ENCODE measurements at regions not wholly inside any gene's neighbourhood (a gene's known extent, or its start where the extent isn't known, plus 50 kb on each side); places are given as distances from the start of the nearest gene placed in this dataset.

DNA sequence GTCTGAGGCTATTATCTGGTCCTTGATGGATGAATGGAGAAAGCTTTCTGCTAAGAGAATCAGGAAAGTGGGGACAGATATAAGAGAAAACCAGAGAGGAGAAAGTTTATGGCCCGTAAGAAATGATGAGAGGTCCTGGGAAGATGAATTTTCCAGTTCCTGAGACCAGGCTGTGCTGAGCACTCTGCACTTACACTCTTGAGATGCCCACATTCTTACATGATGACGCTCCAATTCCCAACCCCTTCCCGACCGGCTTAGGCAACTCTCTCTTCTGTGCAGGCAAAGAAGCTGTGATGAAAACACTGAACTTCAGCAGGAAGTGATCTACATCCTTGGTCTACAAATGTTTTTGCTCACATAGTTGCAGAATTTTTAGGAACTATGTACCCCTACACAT is 417.0 kb downstream of the ARHGEF28 start:
- DNase-seq = no peak

DNA sequence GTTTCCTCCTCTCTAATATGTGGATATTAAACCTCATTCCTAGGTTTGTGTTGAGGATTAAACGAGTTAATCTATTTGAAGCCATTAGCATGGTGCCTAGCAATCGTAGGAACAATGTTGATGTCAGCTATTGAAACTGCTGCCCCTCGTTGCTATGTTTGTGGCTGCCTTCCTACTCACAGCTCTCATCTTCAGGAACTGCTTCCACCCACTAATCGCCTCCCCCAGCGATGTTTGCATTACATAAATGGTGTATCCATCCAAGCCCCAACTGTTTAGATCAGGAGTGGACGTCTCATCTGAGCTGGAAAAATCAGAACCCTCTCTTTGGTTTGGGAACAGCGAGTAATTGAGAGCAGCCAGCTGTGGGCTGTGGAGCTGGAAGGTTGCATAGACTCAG is 416.6 kb downstream of the ARHGEF28 start:
- DNase-seq = no peak

DNA sequence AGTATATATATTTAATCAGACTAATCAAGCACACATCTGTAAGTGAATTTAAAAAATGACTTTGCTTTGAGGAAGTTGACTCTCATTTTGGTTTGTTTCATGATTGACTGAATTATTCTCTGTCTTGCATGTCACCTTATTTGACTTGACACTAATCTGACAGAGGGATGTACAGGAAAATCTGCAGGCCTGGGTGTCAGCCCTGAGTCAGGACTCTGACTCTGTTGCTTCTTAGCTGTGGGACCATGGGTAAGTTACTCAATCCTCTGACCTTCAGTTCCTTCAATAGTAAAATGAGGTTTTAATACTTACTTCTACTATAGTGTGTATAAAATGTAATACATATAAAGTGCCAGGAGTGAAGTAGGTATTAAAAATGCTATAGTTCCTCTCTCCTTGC is 415.9 kb downstream of the ARHGEF28 start:
- DNase-seq = no peak

DNA sequence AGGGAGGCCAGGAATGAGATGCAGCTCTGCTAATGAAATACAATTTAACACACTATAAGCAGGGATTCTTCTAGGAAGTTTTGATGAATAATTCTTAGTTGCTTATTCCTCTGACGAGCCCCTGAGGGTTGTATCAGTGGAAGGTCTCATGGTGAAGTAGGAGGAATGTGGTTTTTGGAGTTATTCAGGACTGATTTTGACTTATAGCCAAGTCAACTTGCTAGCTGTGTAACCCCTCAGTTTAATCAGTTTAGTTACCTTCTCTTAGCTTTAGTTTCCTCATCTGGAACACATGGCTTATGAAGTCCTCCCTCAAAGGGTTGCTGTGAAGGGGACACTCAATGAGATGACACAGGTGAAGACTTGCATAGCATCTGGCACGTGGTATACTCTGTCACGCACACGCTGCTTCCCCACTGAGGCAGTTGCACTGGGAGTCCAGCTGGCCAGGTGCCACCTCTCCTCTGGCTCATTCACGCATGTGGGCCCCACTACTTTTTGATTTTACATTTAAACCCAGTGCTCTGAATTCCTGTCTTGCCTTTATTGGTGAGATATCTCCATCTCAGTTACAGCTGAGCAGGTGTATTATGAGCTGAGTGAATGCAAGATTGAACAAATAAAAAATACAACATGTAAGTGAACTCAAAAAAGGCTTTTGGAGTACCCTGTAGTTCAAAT is 415.0 kb downstream of the ARHGEF28 start:
- no peak for DNase-seq

DNA sequence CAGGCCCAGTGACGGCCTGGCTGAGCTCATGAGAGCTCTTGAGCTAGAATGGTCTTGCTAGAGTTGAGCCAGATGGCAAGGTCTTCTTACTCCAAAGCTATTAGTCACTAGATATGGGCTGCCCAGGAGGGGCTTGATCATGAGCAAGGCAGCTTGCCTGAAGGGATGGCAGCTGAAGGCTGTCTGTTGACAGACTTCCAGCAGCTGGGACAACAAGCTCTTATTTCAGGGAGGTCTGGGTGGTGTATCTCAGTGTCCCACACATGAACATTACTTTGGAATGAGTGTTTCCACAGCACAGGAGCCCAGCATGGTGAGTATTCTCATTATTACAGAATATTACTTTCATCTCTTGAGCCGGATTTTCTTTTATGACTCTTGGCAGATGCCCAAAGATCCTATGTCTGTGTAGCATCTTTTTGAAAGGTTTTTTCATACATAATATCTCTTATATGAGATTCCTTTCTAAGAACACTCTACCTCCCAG is 414.1 kb downstream of the ARHGEF28 start:
- DNase-seq = no peak

DNA sequence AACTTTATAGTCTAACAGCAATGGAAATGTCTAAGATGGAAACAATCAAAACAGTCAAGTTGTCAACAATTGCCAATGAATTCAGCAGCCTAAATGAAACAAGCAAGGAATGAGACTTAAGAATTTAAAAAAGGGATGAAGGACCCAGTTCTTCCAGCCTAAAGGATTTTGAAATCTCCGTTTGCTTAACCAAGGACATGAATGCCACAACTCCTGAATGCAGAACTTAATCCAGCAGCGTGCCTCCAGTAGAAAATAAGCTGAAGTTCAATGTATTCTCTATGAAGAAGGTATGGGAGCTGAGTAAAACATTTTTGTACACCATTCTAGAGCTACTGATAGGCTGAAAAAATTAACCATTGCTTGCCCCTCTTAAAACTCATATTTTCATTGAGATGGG is 411.3 kb downstream of the ARHGEF28 start:
- no peak for DNase-seq

DNA sequence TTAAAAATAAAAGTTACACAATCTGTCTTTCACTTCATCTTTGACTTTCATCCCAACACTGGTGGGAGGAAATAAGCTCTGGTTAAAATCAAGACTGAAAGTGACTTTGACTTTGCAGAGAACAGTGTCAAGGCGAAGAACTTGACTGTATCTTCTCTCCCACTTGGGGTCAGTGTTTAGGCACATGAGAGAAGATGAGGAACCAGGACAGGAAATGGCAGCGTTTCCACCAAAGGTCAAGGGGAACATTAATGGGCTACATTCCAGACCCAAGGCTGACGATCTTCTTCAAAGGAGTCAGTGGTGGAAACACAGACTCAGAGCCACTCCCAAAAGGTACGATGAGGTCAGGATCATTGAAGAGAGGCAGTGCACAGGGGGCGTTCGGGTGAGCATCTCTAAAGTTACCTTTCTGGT is 409.5 kb downstream of the ARHGEF28 start:
- peak; percentile 69 for DNase-seq

DNA sequence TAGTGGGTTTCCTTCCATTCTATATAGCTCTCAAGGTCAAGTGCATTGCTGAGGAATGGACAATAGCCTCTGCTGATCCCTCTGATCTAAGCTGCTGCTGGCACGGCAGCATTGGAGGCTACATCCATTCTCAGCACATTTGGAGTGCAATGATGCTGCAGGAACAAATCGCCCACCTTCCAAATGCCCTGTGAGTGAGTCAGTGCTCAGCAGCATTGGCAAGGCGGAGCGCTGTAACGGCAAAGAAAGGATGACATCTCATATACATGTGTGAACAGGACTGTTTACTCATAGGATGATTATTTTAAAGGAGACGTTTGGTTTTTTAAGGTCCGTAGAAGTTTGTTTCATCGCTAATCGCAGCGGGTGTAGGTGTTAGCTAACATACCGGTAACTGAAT is 408.7 kb downstream of the ARHGEF28 start:
- DNase-seq = no peak

DNA sequence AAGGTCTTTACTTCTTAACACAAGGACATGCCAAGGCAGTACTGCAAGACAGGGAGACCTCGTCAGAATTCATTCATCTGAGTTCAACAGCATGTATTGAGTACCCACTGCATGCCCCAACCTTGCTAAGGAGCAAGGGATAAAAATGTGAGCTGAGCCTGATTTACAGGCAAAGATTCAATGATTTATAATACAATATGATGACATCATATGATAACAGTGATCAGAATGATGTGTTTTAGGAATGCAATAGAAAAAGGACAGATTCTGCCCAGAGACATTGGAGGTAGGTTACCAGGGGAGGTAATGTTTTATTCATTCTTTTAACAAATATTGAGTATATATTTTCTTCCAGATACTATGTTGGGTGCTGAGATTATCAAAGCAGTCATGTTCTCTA is 406.6 kb downstream of the ARHGEF28 start:
- no peak for DNase-seq

DNA sequence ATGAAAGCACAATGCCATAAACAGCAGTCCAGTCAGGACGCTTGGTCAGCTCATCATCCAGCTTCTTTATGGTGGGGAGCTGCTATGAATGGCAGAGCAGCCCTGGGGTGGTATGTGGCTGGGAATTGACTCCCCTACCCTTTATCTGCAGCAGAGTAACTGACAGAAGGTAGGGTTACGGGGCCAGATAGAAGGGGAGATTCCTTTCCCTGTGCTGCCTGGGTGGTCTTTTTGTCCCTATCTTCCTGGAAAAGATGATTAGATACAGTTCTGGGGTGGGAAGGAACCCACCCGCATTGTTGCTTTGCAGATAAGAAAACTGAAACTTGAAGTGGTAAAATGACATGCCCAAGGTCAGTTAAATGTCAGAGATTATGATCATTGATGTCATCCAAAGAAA is 405.5 kb downstream of the ARHGEF28 start:
- DNase-seq = no peak

DNA sequence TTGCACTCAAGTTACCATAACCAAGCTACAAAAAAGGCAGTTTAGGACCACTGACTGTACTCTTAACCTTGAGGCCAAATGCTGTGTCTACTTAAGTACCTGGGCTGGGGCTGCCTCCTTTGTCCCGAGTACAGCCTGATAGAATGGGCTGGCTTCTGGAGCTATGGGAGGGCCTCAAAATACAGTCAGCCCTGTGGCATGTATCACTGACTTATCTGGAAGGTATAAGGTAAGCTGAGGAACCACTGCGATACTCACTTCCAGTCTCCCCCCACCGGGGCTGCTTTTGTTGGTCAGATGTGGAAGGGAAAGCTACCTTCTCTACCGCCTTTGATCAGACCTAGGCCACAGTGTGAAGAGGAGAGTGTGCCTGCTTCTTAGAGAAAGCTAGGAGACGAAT is 404.8 kb downstream of the ARHGEF28 start:
- DNase-seq = no peak

DNA sequence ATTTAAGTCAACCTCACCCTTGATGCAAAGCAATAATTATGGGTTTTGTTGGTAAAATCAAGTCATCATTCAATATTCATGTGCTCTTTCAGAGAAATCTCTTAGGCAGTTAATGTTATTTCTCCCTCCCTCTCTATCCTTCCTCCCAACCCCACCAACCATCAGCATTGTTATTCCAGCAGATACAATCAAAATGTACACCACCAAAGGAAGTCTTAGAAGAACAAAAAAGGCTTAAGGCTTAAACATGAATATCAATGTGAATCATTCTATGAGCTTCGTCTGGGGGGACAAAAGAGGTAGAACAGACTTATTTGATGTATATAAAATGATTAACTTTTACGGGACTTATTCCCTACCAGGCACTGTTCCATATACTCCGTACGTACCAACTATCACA is 404.4 kb downstream of the ARHGEF28 start:
- no peak for DNase-seq

DNA sequence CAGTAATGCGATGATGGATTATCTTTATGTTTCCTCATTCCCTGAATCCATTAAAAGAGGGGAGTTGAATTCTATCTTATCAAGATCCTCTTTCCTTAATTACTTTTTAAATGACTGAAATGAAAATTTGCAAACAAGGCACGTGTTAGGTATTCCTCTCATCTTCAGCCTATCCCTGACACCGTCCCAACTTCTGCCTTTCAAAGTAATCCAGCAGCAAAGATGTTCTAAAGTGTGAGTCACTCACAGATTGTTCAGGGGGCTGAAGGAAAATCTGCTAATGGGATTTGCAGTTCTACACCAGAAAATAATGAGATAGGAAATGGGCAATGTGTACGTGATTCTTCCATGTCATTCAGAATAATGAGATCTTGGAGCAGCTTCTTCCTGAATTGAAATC is 403.0 kb downstream of the ARHGEF28 start:
- DNase-seq = no peak

DNA sequence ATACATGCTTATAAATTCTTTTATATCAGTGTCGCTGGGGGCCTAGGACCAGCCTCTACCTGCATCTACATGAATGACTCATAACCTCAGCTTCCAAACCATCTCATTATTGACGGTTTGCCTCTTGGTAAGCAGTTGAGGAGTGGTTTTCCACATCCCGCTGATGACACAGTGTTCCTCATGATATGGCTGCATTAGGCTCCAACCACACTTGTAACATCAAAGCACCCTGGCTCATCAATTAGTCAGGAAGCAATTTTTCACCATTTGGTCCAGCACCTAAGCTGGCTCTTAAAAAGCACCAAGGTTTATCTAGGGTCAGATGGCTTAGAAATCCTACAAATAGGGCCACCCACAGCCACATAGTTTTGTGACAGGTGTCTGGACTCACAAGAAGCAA is 402.4 kb downstream of the ARHGEF28 start:
- DNase-seq = no peak

DNA sequence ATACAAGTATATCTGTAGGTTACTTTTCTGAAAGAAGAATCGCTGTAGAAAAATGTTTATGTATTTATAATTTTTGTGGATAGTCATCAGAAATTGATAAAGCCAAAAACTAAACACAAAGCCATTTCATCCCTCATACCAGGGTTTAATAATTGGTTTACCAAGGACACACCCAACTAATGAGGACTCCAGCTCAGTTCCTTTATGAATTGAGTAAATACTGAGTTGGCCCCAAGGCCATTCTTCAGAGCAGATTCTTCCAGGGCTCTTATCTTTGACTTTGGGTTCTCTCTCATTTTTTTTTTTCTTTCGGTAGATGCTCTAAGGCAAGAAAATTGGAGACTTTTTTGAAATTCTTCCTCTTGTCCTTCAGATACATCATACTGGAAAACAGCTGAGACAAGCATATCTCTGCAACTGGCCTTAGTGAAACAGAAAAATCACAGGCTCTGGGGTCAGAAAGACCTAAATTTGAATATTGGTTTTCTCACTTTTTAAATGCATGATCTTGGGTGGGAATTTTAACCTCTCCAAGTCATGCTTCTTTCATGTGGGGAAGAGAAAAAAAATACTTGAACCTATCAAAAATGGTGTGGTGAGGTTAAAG is 401.8 kb downstream of the ARHGEF28 start:
- DNase-seq = no peak

DNA sequence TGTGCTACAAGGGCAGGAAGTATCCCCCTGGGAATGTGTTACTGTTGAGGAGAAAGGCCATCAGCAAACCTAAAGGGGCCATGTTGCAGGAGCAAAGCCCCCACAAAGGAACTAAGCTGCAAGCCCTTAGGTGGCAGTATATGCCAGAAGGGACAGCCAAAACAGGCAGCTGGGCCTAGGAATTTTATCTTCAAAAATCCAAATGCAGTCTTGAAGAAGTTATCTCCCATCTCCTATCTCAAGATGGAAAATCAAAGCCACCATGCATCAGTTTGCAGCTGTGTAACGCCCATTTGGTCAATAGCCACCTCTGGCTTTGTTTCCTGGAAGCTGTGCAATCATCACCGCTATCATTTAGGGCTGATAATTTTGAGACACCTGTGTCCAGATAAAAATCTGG is 400.3 kb downstream of the ARHGEF28 start:
- DNase-seq = no peak

DNA sequence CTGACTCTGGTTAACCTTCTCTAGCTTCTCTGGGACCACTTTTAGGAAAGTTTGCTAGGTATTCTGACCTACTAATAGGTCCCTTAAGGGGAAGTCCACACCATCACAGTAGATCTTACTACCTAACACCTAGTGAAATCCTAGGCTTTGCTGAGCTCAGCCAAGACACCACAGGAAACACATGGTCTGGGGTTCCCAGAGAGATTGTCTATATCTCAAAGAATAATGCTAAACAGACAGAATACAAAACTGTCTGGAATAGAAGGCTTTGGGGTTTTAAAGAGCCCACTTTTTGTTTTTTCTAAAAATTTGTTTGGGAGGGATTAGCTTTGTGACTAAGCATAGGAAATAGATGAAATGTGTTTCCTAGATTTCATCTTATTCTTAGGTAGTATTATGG is 395.1 kb downstream of the ARHGEF28 start:
- DNase-seq = peak; percentile 4

DNA sequence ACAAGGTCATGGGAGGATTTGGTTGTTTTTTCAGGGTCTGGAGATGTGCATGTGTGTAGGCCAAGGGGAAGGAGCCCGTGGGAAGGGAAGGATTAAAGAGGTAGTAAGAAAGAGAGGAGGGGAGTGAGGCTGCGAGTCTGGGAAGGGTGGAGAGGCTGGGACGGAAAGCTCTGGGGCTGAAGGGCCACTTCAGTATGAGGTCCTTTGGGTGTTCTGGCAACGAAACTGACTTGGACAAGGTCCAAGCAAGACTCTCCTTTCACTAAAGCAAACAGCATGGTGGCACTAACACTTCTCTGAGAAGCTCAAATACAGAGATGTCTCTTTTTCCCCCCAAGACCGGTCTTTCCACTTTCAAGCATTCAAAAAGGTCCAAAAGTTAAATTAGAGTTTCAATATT is 394.5 kb downstream of the ARHGEF28 start:
- DNase-seq = no peak

DNA sequence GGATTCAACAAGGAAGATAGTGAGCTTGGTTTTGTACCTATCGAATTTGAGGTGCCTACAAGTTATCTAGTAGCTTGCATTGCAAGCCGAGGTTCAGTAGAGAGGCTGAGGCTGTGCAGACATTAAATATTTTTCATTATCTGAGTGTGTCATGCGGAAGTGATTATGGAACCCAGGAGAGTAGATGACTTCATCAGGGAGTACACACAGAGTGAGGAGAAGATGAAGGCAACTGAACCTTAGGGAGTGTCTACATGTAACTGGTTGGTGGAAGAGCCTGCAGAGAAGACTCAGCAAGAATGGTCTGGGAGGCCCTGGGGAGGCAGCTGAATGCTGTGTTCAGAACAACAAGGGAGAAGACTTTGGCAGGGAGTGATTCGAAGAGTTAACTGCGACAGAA is 393.9 kb downstream of the ARHGEF28 start:
- DNase-seq = no peak

DNA sequence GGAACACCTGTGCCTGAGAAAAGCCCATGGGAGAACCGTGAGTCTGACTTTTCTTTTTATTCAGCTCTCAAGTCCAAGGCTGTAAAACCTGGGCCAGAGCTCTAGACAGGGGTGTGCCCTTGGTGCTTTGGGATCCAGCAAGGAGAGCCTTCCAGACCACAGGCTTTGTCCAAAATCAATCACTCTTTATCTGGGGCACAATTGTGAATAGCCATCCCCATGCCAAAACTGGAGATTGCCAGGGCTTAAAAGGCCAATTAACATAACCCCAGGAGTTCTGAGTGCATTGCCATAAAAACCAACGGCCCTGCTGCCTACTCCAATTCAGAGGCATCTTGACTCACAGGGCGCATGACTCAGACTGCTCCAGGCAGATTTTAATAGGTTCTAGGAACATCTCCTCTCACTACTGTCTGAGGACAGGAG is 391.8 kb downstream of the ARHGEF28 start:
- no peak for DNase-seq

DNA sequence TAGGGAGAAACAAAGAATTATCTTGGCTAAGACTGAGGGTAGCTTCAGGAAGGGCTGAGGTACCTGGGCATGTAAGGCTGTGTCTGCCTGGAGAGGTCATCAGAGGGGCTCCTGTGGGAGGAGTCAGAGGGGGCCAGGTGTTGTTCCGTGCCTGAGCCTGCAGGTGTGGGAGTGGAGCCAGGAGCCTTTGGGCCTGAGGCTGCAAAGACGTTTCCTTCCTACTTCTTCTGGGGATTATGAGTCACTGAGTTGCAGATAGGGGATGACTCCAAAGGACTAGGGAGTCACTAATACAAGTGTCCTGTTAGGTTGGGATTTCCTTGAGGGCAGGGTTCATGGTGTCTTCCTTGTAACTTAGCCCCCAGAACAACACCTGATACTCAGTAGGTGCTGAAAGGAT is 391.1 kb downstream of the ARHGEF28 start:
- DNase-seq = no peak

DNA sequence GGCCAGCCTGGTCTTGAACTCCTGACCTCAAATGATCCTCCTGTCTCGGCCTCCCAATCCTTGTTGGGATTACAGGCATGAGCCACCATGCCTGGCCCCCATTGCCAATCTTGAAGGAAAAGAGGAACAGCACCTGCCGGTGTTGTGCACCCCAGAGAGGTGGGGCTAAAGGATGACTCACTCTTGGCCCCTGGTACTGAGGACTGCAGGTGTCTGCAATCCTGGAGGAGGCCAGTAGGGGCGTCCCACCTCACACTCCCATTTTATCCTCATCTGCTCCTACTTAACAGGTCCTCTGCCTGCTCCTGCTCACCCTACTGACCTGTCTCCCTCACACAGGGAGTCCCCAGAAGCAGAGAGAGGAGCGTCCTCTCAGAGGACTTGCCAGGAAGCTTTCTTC is 390.4 kb downstream of the ARHGEF28 start:
- no peak for DNase-seq

DNA sequence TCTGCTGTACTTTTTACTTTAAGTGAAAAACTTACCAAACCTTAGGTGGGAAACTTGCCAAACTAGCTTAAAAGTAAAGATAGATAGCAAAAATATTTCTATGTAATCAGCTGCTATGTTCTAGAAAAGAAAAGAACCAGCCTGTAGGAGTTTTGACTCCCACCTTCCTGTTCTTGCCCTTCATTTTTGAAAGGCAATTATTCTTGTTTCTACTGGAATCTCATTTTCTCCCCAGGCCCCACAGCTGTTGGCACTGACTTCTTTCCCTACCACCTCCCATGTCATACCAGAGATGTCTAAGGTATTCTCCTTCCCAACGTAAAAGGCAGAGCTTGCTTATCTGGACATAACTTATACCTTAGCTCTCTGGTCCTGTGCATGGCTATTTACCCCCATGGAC is 389.7 kb downstream of the ARHGEF28 start:
- DNase-seq = no peak

DNA sequence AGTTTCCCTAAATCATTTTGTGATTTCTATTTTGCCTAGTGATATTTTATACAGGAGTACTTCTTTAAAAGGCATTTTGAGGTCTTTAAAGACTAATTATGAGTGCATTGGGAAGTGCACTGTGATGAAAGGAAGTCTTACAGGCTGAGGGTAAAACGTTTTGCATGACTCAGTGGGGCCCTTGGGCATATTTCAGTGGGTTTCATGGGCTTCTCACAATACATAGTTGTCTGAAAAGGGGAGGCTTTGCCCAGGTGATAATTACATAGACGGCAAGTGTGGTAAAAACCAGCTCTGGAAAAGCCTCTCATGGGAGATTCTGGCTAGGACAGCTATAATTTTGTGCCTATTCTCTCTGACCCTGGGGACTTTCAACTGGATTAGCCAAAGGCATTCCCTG is 387.2 kb downstream of the ARHGEF28 start:
- no peak for DNase-seq

DNA sequence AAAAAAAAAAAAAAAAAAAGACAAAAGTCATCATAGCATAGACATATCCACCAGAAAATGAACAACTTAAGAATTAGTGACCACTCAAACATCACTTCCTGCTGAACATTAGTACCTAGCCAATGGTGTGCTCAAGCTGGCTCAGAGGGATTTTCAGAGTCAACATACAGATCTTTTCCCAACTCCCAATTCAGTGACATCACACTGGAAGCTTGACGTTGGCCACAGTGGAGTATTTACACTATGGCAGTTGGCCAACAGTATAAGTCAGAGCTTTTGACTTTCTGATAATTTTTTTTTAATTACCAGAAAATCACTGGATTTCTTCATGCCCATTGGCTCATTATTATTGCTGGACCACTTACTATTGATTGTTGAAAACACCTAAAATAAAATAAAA is 383.5 kb downstream of the ARHGEF28 start:
- no peak for DNase-seq
